H54 (cell line): ENCODE measurements at regions not wholly inside any gene's neighbourhood (a gene's known extent, or its start where the extent isn't known, plus 50 kb on each side); places are given as distances from the start of the nearest gene placed in this dataset.

Experiments
- DNase-seq: peaks from one replicate; pipeline ENCODE4 v3.0.0; 2011; ENCODE audit warnings: low spot score, mixed read lengths; ENCODE audit not compliant: insufficient read length
- FAIRE-seq: peaks from 3 replicates; lab custom pipeline; 2011; peaks lifted over from hg19 to GRCh38; lab: Jason Lieb, UNC
- POLR2A ChIP-seq: IDR thresholded peaks from 2 replicates; pipeline ENCODE4 v1.6.1; 2011; ENCODE audit warnings: low read depth, mild to moderate bottlenecking, low read length

- TF ChIP-seq POLR2A: no peak
- FAIRE-seq (no peak), DNase-seq (no peak)
These were observed 419.5 kb upstream of the ARGLU1 start for GRCh38 chr13:106987427-106987785.

- FAIRE-seq (no peak), DNase-seq (no peak)
- TF ChIP-seq POLR2A: no peak
These were observed 418.9 kb upstream of the ARGLU1 start for GRCh38 chr13:106986687-106987426.

- TF ChIP-seq POLR2A: no peak
- FAIRE-seq: no peak
- no peak for DNase-seq
These were observed 418.1 kb upstream of the ARGLU1 start for GRCh38 chr13:106986033-106986484.

- FAIRE-seq (no peak), DNase-seq (no peak)
- TF ChIP-seq POLR2A: no peak
These were observed 417.5 kb upstream of the ARGLU1 start for GRCh38 chr13:106985481-106985880.

- DNase-seq: no peak
- TF ChIP-seq POLR2A: no peak
- no peak for FAIRE-seq
These were observed 413.1 kb upstream of the ARGLU1 start for GRCh38 chr13:106981051-106981450.

- no peak for FAIRE-seq
- TF ChIP-seq POLR2A: no peak
- no peak for DNase-seq
These were observed 399.5 kb upstream of the ARGLU1 start for GRCh38 chr13:106967391-106967790.

GRCh38 chr13:106963151-106963550, 395.2 kb upstream of the ARGLU1 start:
- DNase-seq (no peak), FAIRE-seq (no peak)
- TF ChIP-seq POLR2A: no peak

GRCh38 chr13:106961651-106962050, 393.7 kb upstream of the ARGLU1 start:
- DNase-seq: no peak
- FAIRE-seq: no peak
- TF ChIP-seq POLR2A: no peak

- TF ChIP-seq POLR2A: no peak
- peak; percentile 36 for FAIRE-seq
- no peak for DNase-seq
These were observed 393.3 kb upstream of the ARGLU1 start for GRCh38 chr13:106961216-106961615.

- DNase-seq (no peak), FAIRE-seq (peak; percentile 27)
- no peak for TF ChIP-seq POLR2A
These were observed 390.7 kb upstream of the ARGLU1 start for GRCh38 chr13:106958621-106959048.

- FAIRE-seq: no peak
- no peak for DNase-seq
- TF ChIP-seq POLR2A: no peak
These were observed 374.6 kb upstream of the ARGLU1 start for GRCh38 chr13:106942563-106942962.

- DNase-seq (no peak), FAIRE-seq (no peak)
- TF ChIP-seq POLR2A: no peak
These were observed 373.8 kb upstream of the ARGLU1 start for GRCh38 chr13:106941779-106942178.

- no peak for FAIRE-seq
These were observed 359.5 kb upstream of the ARGLU1 start for GRCh38 chr13:106927421-106927820.

GRCh38 chr13:106922384-106922783, 354.4 kb upstream of the ARGLU1 start:
- FAIRE-seq (no peak), DNase-seq (no peak)
- no peak for TF ChIP-seq POLR2A

More at GRCh38 chr13:106927421-106927820, 359.5 kb upstream of the ARGLU1 start:
- TF ChIP-seq POLR2A: no peak
- DNase-seq: no peak

GRCh38 chr13:106919638-106920037, 351.7 kb upstream of the ARGLU1 start:
- FAIRE-seq (no peak), DNase-seq (no peak)
- no peak for TF ChIP-seq POLR2A
